Large intestine (tissue), 3 donors: ENCODE measurements at regions not wholly inside any gene's neighbourhood (a gene's known extent, or its start where the extent isn't known, plus 50 kb on each side); places are given as distances from the start of the nearest gene placed in this dataset.
"Not testable (repeated sequence)": the region's sequence is repeated elsewhere in the genome, so short reads cannot be mapped to it uniquely, and the experiment has no call there.

ENCODE experiments used
- DNase-seq, 2 donors: peaks; one replicate each; pipeline versions ENCODE4 v3.0.0 to v3.0.0-alpha.2; 2013
- H3K27ac ChIP-seq: one replicate; pipeline ENCODE4 v1.5.1; 2013; ENCODE audit warnings: low read length
- H3K27me3 ChIP-seq: 2 replicates; pipeline ENCODE4 v1.6.1; 2013; ENCODE audit warnings: low read length; ENCODE audit not compliant: control insufficient read depth, insufficient read depth
- H3K36me3 ChIP-seq: 2 replicates; pipeline ENCODE4 v1.6.1; 2013; ENCODE audit warnings: low read length; ENCODE audit not compliant: control insufficient read depth, insufficient read depth
- H3K4me1 ChIP-seq: one replicate; pipeline ENCODE4 v1.6.1; 2013; ENCODE audit warnings: low read length; ENCODE audit not compliant: control insufficient read depth, insufficient read depth
- H3K4me3 ChIP-seq: one replicate; pipeline ENCODE4 v1.5.1; 2013; ENCODE audit warnings: low read length
- H3K9me3 ChIP-seq: one replicate; pipeline ENCODE4 v1.6.1; 2013; ENCODE audit warnings: mild to moderate bottlenecking, low read depth, low read length, moderate library complexity; ENCODE audit not compliant: control insufficient read depth
- WGBS: methylation state at CpG from one replicate; pipeline ENCODE4 v1.1.5; 2013; ENCODE audit warnings: low lambda C conversion rate; ENCODE audit not compliant: insufficient coverage; 5-methylcytosine and 5-hydroxymethylcytosine counted together

DNA sequence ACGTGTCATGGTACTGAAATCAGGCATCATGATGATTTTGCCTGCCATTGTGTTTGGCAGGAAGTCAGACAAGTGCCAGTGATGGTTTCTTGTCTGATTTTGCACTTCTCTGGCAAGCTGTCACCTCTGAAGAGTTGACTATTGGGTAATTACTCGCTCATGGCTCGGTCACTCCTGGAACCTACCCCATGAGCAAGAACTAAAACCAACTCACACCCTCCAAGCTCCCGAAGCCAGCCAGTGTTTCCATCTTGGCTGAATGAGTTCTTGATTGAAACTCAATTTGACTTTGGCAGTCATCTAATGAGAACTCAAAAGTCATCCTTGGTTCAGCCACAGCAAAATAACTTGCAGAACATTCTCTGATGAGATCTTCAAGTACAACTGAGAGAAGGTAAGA is 103.4 kb downstream of the TBC1D26 start:
- not testable (repeated sequence) for H3K27ac ChIP-seq, H3K27me3 ChIP-seq, H3K36me3 ChIP-seq, H3K4me1 ChIP-seq, H3K9me3 ChIP-seq, H3K4me3 ChIP-seq, DNase-seq
- WGBS, result no CpG with 5 or more reads among the region's 4 CpGs

- not testable (repeated sequence) for H3K27ac ChIP-seq, DNase-seq, H3K36me3 ChIP-seq, H3K9me3 ChIP-seq, H3K27me3 ChIP-seq, H3K4me1 ChIP-seq, H3K4me3 ChIP-seq
- no CpG with 5 or more reads among the region's 12 CpGs for WGBS
Observed at GRCh38 chr17:15836249-15836982, 104.3 kb downstream of the TBC1D26 start.

GRCh38 chr17:15836991-15837390 is 104.9 kb downstream of the TBC1D26 start:
- DNase-seq, H3K9me3 ChIP-seq, H3K4me1 ChIP-seq, H3K36me3 ChIP-seq, H3K27me3 ChIP-seq, H3K27ac ChIP-seq, H3K4me3 ChIP-seq: not testable (repeated sequence)
- WGBS, result no CpG with 5 or more reads among the region's 5 CpGs

DNA sequence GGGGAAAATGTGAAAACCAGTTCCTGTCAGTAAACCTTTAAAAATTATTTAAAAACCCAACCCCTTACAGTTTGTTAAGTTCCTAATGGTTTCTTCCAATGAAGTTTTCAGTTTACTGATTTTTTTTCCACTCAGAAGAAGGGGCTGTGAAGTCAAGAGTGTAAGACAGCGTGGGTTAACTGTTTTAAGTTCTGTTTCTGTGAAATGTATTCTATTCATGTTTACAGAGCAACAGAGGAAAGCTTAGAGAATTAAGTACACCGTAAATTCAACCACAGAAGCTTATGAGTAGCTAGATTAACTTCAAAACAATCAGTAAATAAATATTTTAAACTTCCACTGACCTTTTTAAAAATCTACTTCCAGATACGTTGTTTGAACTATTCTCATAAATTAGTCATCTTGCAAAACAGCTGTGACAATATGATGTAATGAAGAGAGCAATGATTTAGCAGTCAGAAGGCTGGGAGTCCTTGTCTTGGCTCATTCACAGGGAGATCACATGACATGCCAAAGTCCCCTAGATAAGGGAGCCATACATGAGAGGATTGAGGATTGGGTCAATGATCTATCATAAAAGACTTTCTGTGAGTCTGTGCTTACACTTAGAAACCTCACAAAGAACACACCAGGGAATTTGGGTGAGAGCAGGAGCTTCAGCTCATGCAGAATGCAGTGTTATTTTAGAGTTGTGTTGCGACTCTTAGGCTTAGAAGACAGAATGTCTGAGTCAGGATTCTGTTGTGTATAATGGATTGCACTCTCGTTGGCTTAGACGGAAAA is 97.3 kb upstream of the ADORA2B start:
- not testable (repeated sequence) for H3K4me3 ChIP-seq, H3K36me3 ChIP-seq, H3K4me1 ChIP-seq, H3K27me3 ChIP-seq, H3K9me3 ChIP-seq
- WGBS, result no CpG with 5 or more reads among the region's 6 CpGs
- DNase-seq, result peak in 1 of 2 donors; percentile 71
- H3K27ac ChIP-seq, result peak overlapping the region; percentile 85

GRCh38 chr17:15849054-15849453 is 95.9 kb upstream of the ADORA2B start:
- H3K36me3 ChIP-seq, H3K4me1 ChIP-seq: not testable (repeated sequence)
- no CpG with 5 or more reads among the region's 6 CpGs for whole genome bisulfite sequencing

DNA sequence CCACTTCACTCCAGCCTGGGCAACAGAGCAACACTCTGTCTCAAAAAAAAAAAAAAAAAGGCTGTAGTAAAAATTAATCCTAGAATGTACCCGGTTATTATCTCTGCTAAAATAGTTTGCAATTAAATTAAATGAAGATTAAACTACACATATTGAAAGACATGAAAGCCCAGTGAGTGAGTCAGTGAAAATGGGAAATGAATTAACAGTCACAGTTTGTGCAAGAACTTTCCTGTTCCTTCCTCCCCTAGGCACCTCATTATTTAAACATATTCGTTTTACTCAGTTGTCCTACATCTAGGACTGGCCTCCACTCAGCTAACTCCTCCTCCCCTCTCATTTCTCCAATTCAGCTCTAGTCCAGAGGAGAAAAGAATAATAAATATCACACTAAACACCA is 94.9 kb upstream of the ADORA2B start:
- H3K4me3 ChIP-seq, DNase-seq, H3K36me3 ChIP-seq, H3K4me1 ChIP-seq, H3K27me3 ChIP-seq, H3K9me3 ChIP-seq, H3K27ac ChIP-seq: not testable (repeated sequence)
- WGBS, result no CpG with 5 or more reads among the region's 2 CpGs

More at GRCh38 chr17:15849054-15849453, 95.9 kb upstream of the ADORA2B start:
- H3K27me3 ChIP-seq, H3K27ac ChIP-seq, H3K9me3 ChIP-seq, H3K4me3 ChIP-seq: not testable (repeated sequence)
- DNase-seq, result peak; percentile 44 to 76

DNA sequence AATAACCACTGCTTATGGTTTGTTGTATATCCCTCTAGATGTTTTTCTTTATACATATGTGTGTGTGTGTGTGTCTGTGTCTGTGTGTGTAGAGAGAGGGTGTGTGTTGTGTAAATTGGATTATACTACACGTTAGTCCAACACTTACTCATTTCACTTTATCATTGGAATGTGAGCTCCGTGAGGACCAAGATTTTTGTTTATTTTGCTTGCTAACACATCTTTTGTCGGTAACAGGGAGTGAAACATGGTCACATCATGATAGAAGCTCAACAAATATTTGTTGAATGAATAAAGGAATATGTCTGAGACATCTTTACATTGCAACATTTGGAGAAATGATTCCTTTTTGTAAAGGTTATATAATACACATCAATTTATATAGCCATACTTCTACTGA is 94.2 kb upstream of the ADORA2B start:
- H3K27me3 ChIP-seq, H3K9me3 ChIP-seq, H3K36me3 ChIP-seq, DNase-seq, H3K4me3 ChIP-seq, H3K27ac ChIP-seq, H3K4me1 ChIP-seq: not testable (repeated sequence)
- WGBS, result no CpG with 5 or more reads among the region's 3 CpGs

GRCh38 chr17:15852863-15853262 is 92.1 kb upstream of the ADORA2B start:
- no CpG with 5 or more reads among the region's 4 CpGs for WGBS

GRCh38 chr17:15856191-15856590 is 88.7 kb upstream of the ADORA2B start:
- H3K9me3 ChIP-seq, H3K27me3 ChIP-seq, H3K4me3 ChIP-seq, H3K4me1 ChIP-seq, H3K36me3 ChIP-seq, DNase-seq, H3K27ac ChIP-seq: not testable (repeated sequence)
- no CpG with 5 or more reads among the region's 3 CpGs for WGBS

More at GRCh38 chr17:15852863-15853262, 92.1 kb upstream of the ADORA2B start:
- H3K4me1 ChIP-seq, H3K27ac ChIP-seq, H3K9me3 ChIP-seq, H3K36me3 ChIP-seq, H3K27me3 ChIP-seq, H3K4me3 ChIP-seq, DNase-seq: not testable (repeated sequence)

GRCh38 chr17:15856745-15857144 is 88.2 kb upstream of the ADORA2B start:
- not testable (repeated sequence) for DNase-seq, H3K9me3 ChIP-seq, H3K4me3 ChIP-seq, H3K4me1 ChIP-seq, H3K36me3 ChIP-seq, H3K27me3 ChIP-seq, H3K27ac ChIP-seq
- no CpG with 5 or more reads among the region's 2 CpGs for WGBS

GRCh38 chr17:15858082-15858481 is 86.8 kb upstream of the ADORA2B start:
- WGBS, result no CpG with 5 or more reads among the region's 3 CpGs
- not testable (repeated sequence) for DNase-seq, H3K9me3 ChIP-seq

More at GRCh38 chr17:15858082-15858481, 86.8 kb upstream of the ADORA2B start:
- H3K27me3 ChIP-seq, H3K4me1 ChIP-seq, H3K27ac ChIP-seq, H3K4me3 ChIP-seq, H3K36me3 ChIP-seq: not testable (repeated sequence)
